AG09309 (cell line): ENCODE measurements at regions not wholly inside any gene's neighbourhood (a gene's known extent, or its start where the extent isn't known, plus 50 kb on each side); places are given as distances from the start of the nearest gene placed in this dataset.

ENCODE experiments used
- DNase-seq: peaks from one replicate; pipeline ENCODE4 v3.0.0-alpha.2; 2010; ENCODE audit warnings: low read depth
- H3K4me3 ChIP-seq: 2 replicates; pipeline ENCODE4 v1.5.1; 2011; ENCODE audit warnings: mild to moderate bottlenecking, low read depth, low read length, moderate library complexity; ENCODE audit not compliant: control insufficient read depth
- TF ChIP-seq, protein P1 (sequence below): IDR thresholded peaks from 2 replicates; pipeline ENCODE4 v1.5.1; 2011; ENCODE audit warnings: mild to moderate bottlenecking, low read depth, low read length, inconsistent platforms; ENCODE audit not compliant: insufficient read depth, control insufficient read depth; ENCODE audit errors: missing control alignments

- H3K4me3 ChIP-seq: no peak overlapping the region
- TF ChIP-seq, protein P1, sequence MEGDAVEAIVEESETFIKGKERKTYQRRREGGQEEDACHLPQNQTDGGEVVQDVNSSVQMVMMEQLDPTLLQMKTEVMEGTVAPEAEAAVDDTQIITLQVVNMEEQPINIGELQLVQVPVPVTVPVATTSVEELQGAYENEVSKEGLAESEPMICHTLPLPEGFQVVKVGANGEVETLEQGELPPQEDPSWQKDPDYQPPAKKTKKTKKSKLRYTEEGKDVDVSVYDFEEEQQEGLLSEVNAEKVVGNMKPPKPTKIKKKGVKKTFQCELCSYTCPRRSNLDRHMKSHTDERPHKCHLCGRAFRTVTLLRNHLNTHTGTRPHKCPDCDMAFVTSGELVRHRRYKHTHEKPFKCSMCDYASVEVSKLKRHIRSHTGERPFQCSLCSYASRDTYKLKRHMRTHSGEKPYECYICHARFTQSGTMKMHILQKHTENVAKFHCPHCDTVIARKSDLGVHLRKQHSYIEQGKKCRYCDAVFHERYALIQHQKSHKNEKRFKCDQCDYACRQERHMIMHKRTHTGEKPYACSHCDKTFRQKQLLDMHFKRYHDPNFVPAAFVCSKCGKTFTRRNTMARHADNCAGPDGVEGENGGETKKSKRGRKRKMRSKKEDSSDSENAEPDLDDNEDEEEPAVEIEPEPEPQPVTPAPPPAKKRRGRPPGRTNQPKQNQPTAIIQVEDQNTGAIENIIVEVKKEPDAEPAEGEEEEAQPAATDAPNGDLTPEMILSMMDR: no peak
- no peak for DNase-seq
Observed at GRCh38 chr20:59413326-59413865, 113.0 kb downstream of the EDN3 start.

- H3K4me3 ChIP-seq: no peak overlapping the region
- TF ChIP-seq, protein P1: no peak
Observed at GRCh38 chr20:59414936-59415623, 114.7 kb downstream of the EDN3 start.

DNA sequence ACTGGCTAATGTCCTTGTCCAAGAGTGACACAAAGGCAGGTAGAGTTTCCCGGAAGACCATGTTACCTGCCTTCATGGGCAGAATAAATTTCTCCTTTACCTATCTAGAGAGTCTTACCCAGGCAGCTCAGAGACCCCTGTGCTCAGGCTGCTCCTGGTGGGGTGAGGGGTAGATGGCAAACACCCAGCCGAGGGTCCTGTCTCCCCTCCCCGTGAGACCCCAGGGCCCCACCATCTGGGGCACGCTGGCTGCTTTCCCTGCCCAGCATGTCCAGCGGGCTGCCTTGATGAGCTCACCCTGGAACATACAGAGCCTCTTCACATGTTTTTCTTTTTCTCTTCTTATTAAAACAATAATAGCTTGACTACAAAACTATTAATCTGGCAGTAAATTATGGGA is 116.5 kb downstream of the EDN3 start:
- H3K4me3 ChIP-seq: no peak overlapping the region
- no peak for DNase-seq
- TF ChIP-seq, protein P1: no peak

More at GRCh38 chr20:59414936-59415623, 114.7 kb downstream of the EDN3 start:
- no peak for DNase-seq

DNA sequence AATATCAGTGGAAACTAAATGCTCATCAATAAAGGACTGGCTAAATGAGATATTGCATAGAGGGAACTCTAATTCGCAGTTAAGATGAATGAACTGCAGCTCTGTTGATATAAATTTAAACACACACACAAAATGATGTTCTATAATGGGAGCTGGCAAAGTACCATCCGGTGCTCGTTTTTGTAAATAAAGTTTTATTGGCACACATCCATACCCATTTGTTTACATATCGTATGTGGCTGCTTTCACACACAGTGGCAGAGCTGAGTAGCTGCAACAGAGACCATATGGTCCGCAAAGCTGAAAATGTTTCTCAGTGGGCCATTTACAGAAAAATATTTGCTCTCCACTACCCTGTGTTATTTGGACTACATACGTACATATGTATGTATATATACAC is 120.7 kb downstream of the EDN3 start:
- no peak for DNase-seq
- H3K4me3 ChIP-seq: no peak overlapping the region
- TF ChIP-seq, protein P1: no peak

- DNase-seq: no peak
- no peak overlapping the region for H3K4me3 ChIP-seq
- TF ChIP-seq, protein P1: no peak
Observed at GRCh38 chr20:59421920-59422637, 121.7 kb downstream of the EDN3 start.

GRCh38 chr20:59422872-59423544 is 122.6 kb downstream of the EDN3 start:
- no peak overlapping the region for H3K4me3 ChIP-seq
- TF ChIP-seq, protein P1: no peak
- no peak for DNase-seq
